Tibial artery (tissue), 4 donors: ENCODE measurements at regions not wholly inside any gene's neighbourhood (a gene's known extent, or its start where the extent isn't known, plus 50 kb on each side); places are given as distances from the start of the nearest gene placed in this dataset.

ENCODE experiments used
- DNase-seq, 2 donors: peaks; one replicate each; pipeline ENCODE4 v3.0.0-alpha.2; 2019
- H3K27ac ChIP-seq, 2 donors: fragments of 200-600 bp; sonication (generic) in 1 of 2; 1 replicate in 1 of 2; 2 replicates in 1 of 2; pipeline ENCODE4 v1.5.1; 2018 to 2019; ENCODE audit warnings: mild to moderate bottlenecking in 1 of 2
- H3K27me3 ChIP-seq, 2 donors: fragments of 200-600 bp; sonication (generic) in 1 of 2; one replicate each; pipeline versions ENCODE4 v1.5.1 to v1.6.0; 2016 to 2019
- H3K36me3 ChIP-seq, 3 donors: fragments of 200-600 bp; sonication (generic) in 2 of 3; one replicate each; pipeline ENCODE4 v1.5.1; 2016 to 2019; ENCODE audit warnings: mild to moderate bottlenecking in 2 of 3
- H3K4me1 ChIP-seq, 4 donors: fragments of 200-600 bp; sonication (generic) in 2 of 4; 1 replicate in 3 of 4; 2 replicates in 1 of 4; pipeline ENCODE4 v1.5.1; 2016 to 2019
- H3K4me3 ChIP-seq, 2 donors: fragments of 200-600 bp; sonication (generic) in 1 of 2; 1 replicate in 1 of 2; 2 replicates in 1 of 2; pipeline ENCODE4 v1.5.1; 2018 to 2019; ENCODE audit warnings: mild to moderate bottlenecking in 2 of 2
- H3K9me3 ChIP-seq, 3 donors: fragments of 200-600 bp; sonication (generic) in 1 of 3; one replicate each; pipeline ENCODE4 v1.5.1; 2016 to 2019
- intact Hi-C: fragments of 100-400 bp; cut with DNase I; formaldehyde crosslinking; loops from one replicate; pipeline ENCODE4 v1.15.0; 2023; ENCODE audit warnings: low total_unique reads
- TF ChIP-seq, protein P1 (sequence below), 2 experiments: fragments of 200-600 bp in 1 of 2; fragments of 450-650 bp in 1 of 2; IDR thresholded peaks; one replicate each; pipeline ENCODE4 v1.5.1; 2017 to 2019; ENCODE audit warnings: antibody characterized with exemption in 2 of 2, mild to moderate bottlenecking in 1 of 2, moderate library complexity in 1 of 2

DNA sequence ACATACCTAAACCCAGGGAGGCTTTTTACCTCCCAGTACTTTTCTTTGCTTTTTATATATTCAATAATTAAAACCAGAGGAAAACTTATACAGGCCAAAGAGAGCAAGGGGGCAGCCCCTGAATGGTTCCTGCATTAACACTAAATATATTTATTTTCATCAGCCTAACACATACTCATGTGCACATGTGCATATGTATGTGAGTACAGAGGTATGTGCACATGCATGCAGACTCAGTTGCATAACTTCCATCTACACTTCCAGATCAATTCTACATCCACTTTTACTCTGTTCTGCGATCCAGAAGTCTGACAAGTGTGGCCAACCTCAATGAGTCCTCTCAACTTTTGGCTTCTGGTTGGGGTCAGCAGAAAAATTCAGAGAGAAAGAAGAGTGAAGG is 794.2 kb downstream of the DHX35 start:
- no peaks in the 10 kb centered on the region for H3K9me3 ChIP-seq
- intact Hi-C loops, result no loop called here
- DNase-seq, result no peak
- no peaks in the 10 kb centered on the region for H3K36me3 ChIP-seq
- TF ChIP-seq, protein P1, sequence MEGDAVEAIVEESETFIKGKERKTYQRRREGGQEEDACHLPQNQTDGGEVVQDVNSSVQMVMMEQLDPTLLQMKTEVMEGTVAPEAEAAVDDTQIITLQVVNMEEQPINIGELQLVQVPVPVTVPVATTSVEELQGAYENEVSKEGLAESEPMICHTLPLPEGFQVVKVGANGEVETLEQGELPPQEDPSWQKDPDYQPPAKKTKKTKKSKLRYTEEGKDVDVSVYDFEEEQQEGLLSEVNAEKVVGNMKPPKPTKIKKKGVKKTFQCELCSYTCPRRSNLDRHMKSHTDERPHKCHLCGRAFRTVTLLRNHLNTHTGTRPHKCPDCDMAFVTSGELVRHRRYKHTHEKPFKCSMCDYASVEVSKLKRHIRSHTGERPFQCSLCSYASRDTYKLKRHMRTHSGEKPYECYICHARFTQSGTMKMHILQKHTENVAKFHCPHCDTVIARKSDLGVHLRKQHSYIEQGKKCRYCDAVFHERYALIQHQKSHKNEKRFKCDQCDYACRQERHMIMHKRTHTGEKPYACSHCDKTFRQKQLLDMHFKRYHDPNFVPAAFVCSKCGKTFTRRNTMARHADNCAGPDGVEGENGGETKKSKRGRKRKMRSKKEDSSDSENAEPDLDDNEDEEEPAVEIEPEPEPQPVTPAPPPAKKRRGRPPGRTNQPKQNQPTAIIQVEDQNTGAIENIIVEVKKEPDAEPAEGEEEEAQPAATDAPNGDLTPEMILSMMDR (IDR thresholded peaks at IDR 0.05), result no peak
- no peak overlapping the region for H3K4me3 ChIP-seq
- no peak overlapping the region for H3K27ac ChIP-seq
- H3K4me1 ChIP-seq, result no peaks in the 10 kb centered on the region
- no peaks in the 10 kb centered on the region for H3K27me3 ChIP-seq

DNA sequence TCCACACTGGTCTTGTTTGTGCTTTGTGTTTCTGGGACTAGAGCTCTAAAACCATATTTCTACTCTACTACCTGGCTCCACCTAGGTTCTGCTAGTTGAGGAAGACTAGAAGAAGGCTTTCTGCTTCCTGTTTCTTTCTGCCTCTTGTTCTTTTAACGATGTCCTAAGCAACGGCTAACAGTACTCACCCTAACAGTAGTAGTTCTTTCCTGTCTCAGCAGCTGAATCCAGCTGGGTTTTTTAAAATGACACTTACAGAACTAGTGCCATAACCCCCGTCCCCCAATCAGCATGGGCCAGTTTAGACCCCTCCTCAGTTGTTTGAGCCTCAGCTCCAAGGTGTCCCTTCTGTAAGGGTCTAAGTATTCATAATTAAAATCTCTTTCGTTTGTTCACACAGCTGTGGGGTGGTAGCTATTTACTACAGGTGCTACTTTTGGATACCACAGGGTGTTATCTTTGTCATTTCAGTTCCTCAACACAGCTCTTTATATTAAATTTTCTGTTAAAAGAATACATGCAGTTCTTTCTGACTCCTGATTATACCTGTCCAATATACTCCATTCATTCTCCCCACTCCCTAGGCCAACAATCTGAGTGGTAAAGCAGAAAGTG is 790.2 kb downstream of the DHX35 start:
- Histone ChIP-seq H3K9me3 (peaks cover 2 to 12% (median 5%) of the 10 kb centered on the region in 3 donors), H3K27ac (no peak overlapping the region), H3K36me3 (no peaks in the 10 kb centered on the region), H3K27me3 (no peaks in the 10 kb centered on the region), H3K4me3 (no peak overlapping the region), H3K4me1 (no peaks in the 10 kb centered on the region)
- intact Hi-C loops, result no loop called here
- TF ChIP-seq, protein P1 (IDR thresholded peaks at IDR 0.05), result no peak
- no peak for DNase-seq

DNA sequence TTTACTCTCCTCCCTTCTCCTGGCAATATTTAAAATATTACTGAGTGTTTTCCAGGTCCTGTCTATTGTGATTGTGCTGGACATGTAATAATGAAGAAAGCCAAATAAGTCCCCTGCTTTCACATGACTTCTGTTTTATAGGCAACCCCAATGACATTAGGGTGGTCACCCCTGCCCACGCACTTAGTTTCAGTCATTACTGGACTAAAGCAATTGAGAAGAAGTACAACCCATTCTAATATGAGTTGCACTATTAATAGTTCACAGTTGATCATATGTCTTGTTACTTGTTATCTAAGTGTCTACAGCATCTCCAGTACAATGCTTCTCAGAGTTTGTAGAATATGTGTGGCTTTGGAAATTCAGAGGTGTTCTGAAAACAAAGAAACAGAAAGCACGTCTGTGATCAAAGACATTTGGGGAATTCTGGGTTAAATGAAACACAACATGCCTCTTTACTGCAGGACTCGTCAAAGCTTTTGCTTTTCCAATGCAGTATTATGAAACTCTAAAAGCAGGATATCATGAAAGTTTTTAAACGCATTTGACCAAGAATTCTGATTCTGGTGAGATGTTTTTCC is 789.5 kb downstream of the DHX35 start:
- H3K4me3 ChIP-seq, result no peak overlapping the region
- DNase-seq, result no peak
- H3K9me3 ChIP-seq, result peaks cover 2 to 12% (median 5%) of the 10 kb centered on the region in 3 donors
- no peaks in the 10 kb centered on the region for H3K4me1 ChIP-seq
- H3K27ac ChIP-seq, result no peak overlapping the region
- H3K36me3 ChIP-seq, result no peaks in the 10 kb centered on the region
- H3K27me3 ChIP-seq, result no peaks in the 10 kb centered on the region
- intact Hi-C loops, result no loop called here
- TF ChIP-seq, protein P1 (IDR thresholded peaks at IDR 0.05), result no peak

DNA sequence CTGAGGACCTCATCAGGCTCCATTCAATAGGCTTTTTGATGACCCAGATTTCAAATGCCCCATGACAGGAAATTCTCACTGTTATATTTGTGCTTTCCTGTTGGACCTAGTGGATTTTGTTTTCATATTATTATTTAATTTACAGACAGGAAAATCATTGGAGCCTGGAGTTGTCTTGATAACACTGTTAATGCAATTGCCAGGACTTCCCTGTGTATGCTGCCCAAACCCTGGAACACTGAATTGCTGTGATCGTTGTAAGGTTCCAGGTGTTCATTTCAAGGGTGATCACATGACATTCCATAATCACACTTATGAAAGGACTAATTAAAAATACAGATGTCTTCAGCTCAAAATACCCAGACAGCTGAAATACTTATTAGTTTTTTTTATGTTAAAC is 783.2 kb downstream of the DHX35 start:
- Histone ChIP-seq H3K4me1 (no peaks in the 10 kb centered on the region), H3K4me3 (no peak overlapping the region), H3K27ac (no peak overlapping the region), H3K36me3 (no peaks in the 10 kb centered on the region), H3K9me3 (peaks cover 2 to 12% (median 5%) of the 10 kb centered on the region in 3 donors), H3K27me3 (no peaks in the 10 kb centered on the region)
- no peak for DNase-seq
- TF ChIP-seq, protein P1 (IDR thresholded peaks at IDR 0.05), result no peak
- intact Hi-C loops, result no loop called here

DNA sequence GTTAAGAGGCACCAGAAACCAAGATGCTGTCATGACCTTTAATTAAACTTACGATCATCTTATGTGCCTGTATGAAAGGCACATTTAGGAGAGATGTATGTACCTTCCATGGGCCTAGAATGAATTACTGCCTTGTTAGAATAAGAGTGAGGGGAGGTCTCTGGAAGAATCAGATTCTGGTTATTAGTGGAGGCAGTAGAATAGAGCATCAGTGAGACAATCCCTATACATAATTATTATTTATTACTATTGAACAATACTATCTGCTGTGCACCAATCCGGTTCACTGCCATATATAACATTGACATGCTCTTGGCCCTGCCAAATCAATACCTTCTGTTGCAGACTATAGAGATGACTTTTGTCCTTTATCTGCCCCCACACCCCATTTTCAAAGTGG is 776.5 kb downstream of the DHX35 start:
- DNase-seq, result no peak
- no peaks in the 10 kb centered on the region for H3K9me3 ChIP-seq
- intact Hi-C loops, result no loop called here
- no peaks in the 10 kb centered on the region for H3K27me3 ChIP-seq
- no peaks in the 10 kb centered on the region for H3K4me1 ChIP-seq
- TF ChIP-seq, protein P1 (IDR thresholded peaks at IDR 0.05), result no peak
- no peak overlapping the region for H3K27ac ChIP-seq
- no peak overlapping the region for H3K4me3 ChIP-seq
- no peaks in the 10 kb centered on the region for H3K36me3 ChIP-seq
